OCI-LY1 (cell line): ENCODE measurements at regions not wholly inside any gene's neighbourhood (a gene's known extent, or its start where the extent isn't known, plus 50 kb on each side); places are given as distances from the start of the nearest gene placed in this dataset.

Source experiments
- H2AFZ ChIP-seq: fragments of 200-600 bp; sonication (generic), shearing (Covaris generic); 2 replicates; pipeline ENCODE4 v1.6.0; 2014; ENCODE audit warnings: antibody characterized with exemption, mild to moderate bottlenecking, low read length
- H3F3A ChIP-seq: fragments of 200-600 bp; sonication (generic), shearing (Covaris generic); 2 replicates; pipeline ENCODE4 v1.6.0; 2014; ENCODE audit warnings: mild to moderate bottlenecking, antibody characterized with exemption, low read length, moderate library complexity; ENCODE audit not compliant: insufficient read depth
- H3K27ac ChIP-seq: fragments of 200-600 bp; sonication (generic); 2 replicates; pipeline ENCODE4 v1.5.1; 2014; ENCODE audit warnings: low read length, mixed run types, mild to moderate bottlenecking, low read depth; ENCODE audit not compliant: poor library complexity, severe bottlenecking
- H3K27me3 ChIP-seq: fragments of 200-600 bp; sonication (generic); 2 replicates; pipeline ENCODE4 v1.6.0; 2014; ENCODE audit warnings: antibody characterized with exemption, mild to moderate bottlenecking, low read length, moderate library complexity; ENCODE audit not compliant: insufficient read depth
- H3K36me3 ChIP-seq: fragments of 200-600 bp; sonication (generic); 2 replicates; pipeline ENCODE4 v1.6.1; 2014; ENCODE audit warnings: mild to moderate bottlenecking, antibody characterized with exemption, low read length, moderate library complexity, mixed read lengths; ENCODE audit not compliant: insufficient read depth
- H3K4me1 ChIP-seq: fragments of 200-600 bp; sonication (generic); 2 replicates; pipeline ENCODE4 v1.5.1; 2014; ENCODE audit warnings: mild to moderate bottlenecking, low read length, moderate library complexity; ENCODE audit not compliant: insufficient read depth, severe bottlenecking
- H3K4me2 ChIP-seq: fragments of 200-600 bp; sonication (generic), shearing (Covaris generic); 2 replicates; pipeline ENCODE4 v1.6.1; 2014; ENCODE audit warnings: low read length
- H3K4me3 ChIP-seq: fragments of 200-600 bp; sonication (generic); 2 replicates; pipeline ENCODE4 v1.5.1; 2014; ENCODE audit warnings: low read length, low read depth, mild to moderate bottlenecking, mixed read lengths; ENCODE audit not compliant: poor library complexity, severe bottlenecking
- H3K79me2 ChIP-seq: fragments of 200-600 bp; shearing (Covaris generic); 2 replicates; pipeline ENCODE4 v1.6.1; 2016; ENCODE audit warnings: mixed run types, low read length, mixed read lengths; ENCODE audit not compliant: insufficient read depth
- H3K9ac ChIP-seq: fragments of 200-600 bp; sonication (generic), shearing (Covaris generic); 2 replicates; pipeline ENCODE4 v1.6.1; 2014; ENCODE audit warnings: mild to moderate bottlenecking, low read length, mixed read lengths
- H3K9me2 ChIP-seq: fragments of 200-600 bp; sonication (generic), shearing (Covaris generic); 2 replicates; pipeline ENCODE4 v1.6.1; 2014; ENCODE audit warnings: low read depth, mild to moderate bottlenecking, low read length, mixed read lengths
- H3K9me3 ChIP-seq: fragments of 200-600 bp; shearing (Covaris generic); 2 replicates; pipeline ENCODE4 v1.6.1; 2014; ENCODE audit warnings: low read length, mixed read lengths
- H4K20me1 ChIP-seq: fragments of 200-600 bp; sonication (generic), shearing (Covaris generic); 2 replicates; pipeline ENCODE4 v1.6.0; 2016; ENCODE audit warnings: mild to moderate bottlenecking, low read length; ENCODE audit not compliant: insufficient read depth
- CTCF ChIP-seq: fragments of 200-600 bp; sonication (generic), shearing (Covaris generic); IDR thresholded peaks from 2 replicates; pipeline ENCODE4 v1.5.1; 2017; ENCODE audit warnings: mild to moderate bottlenecking, antibody characterized with exemption, low read length, moderate library complexity, mixed read lengths
- EZH2 ChIP-seq: fragments of 200-600 bp; sonication (generic), shearing (Covaris generic); IDR thresholded peaks from 2 replicates; pipeline ENCODE4 v1.8.0; 2017; ENCODE audit warnings: borderline replicate concordance, mixed run types, mild to moderate bottlenecking, antibody characterized with exemption, low read length, moderate library complexity, mixed read lengths

DNA sequence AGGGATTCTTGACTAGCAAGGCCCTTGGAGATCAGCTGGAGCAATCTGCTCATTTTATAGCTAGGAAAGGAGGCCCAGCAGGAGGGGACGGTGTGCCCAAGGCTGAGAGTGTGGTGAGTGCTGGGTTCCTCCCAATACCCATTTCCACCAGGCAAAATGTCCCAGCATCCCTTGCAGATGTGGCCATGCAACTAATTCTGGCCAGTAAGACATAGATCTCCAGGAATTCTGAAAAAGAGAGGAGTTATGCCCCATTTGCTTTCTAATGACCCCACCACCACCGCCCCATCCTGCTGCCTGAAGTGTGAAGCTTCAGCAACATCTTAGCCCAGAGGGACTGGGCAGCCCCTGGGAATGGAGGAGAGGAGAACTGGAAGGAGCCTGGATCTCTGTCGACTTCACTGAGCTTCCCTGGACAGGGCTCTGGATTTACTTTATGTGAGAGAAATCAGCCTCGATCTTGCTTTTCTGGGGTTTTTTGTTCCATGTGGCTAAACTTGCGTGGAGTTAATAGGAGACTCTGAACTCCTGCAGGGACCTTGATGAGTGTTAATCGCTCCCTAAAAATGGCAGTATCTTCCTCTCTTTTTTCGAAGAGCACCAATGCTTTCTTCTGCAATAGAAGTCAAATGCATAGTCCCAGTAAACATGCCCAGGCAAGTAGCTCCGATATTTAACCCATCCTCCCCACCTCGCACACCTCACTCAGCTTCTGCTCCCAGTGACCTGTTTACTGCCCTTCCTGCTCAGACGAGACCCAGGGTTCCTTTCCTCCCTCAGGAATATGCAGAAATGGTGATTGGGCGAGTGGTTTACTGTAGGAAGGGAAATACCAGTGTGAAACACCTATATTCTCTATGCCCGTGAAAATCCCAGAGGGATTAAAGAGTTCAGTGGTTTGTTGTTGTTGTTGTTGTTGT is 127.5 kb upstream of the GPR26 start:
- Histone ChIP-seq H3K4me3 (no peak overlapping the region), H3K4me2 (no peak overlapping the region)

GRCh38 chr10:123544986-123545385 is 121.2 kb upstream of the GPR26 start:
- Histone ChIP-seq H3K9me3 (no peaks in the 10 kb centered on the region), H3K36me3 (no peaks in the 10 kb centered on the region), H3K4me3 (no peak overlapping the region), H3K79me2 (no peaks in the 10 kb centered on the region), H3K27me3 (no peaks in the 10 kb centered on the region), H3F3A (no peaks in the 10 kb centered on the region), H3K4me1 (no peaks in the 10 kb centered on the region), H2AFZ (no peak overlapping the region), H3K27ac (no peak overlapping the region), H3K4me2 (no peak overlapping the region), H3K9ac (no peak overlapping the region), H3K9me2 (no peaks in the 10 kb centered on the region), H4K20me1 (no peaks in the 10 kb centered on the region)
- TF ChIP-seq EZH2 (no peak), CTCF (no peak)

More for the DNA sequence above, 127.5 kb upstream of the GPR26 start:
- Histone ChIP-seq H3K36me3 (no peaks in the 10 kb centered on the region), H3F3A (no peaks in the 10 kb centered on the region), H3K9ac (no peak overlapping the region), H3K9me2 (no peaks in the 10 kb centered on the region), H2AFZ (no peak overlapping the region), H3K9me3 (no peaks in the 10 kb centered on the region), H3K4me1 (no peaks in the 10 kb centered on the region), H3K79me2 (no peaks in the 10 kb centered on the region), H3K27ac (no peak overlapping the region), H4K20me1 (no peaks in the 10 kb centered on the region), H3K27me3 (peaks cover 3% of the 10 kb centered on the region; the same call in 1 of the 2 replicates)
- TF ChIP-seq CTCF (no peak), EZH2 (no peak)

- Histone ChIP-seq H3K4me2 (no peak overlapping the region), H3F3A (no peaks in the 10 kb centered on the region), H2AFZ (no peak overlapping the region), H3K9me3 (no peaks in the 10 kb centered on the region), H3K9me2 (no peaks in the 10 kb centered on the region), H4K20me1 (no peaks in the 10 kb centered on the region), H3K79me2 (no peaks in the 10 kb centered on the region), H3K27ac (no peak overlapping the region), H3K9ac (no peak overlapping the region), H3K4me3 (no peak overlapping the region), H3K4me1 (no peaks in the 10 kb centered on the region), H3K27me3 (no peaks in the 10 kb centered on the region), H3K36me3 (no peaks in the 10 kb centered on the region)
- no peak for TF ChIP-seq CTCF
- TF ChIP-seq EZH2: no peak
Observed at GRCh38 chr10:123548770-123549169, 117.4 kb upstream of the GPR26 start.
